ENCODE measurements at regions not wholly inside any gene's neighbourhood (a gene's known extent, or its start where the extent isn't known, plus 50 kb on each side); places are given as distances from the start of the nearest gene placed in this dataset.
A peak's percentile ranks its signal among the peaks of the same experiment; 100 is the strongest.

- no peak for DNase-seq (ENCODE audit: low spot score)
Observed at GRCh38 chr12:4134448-4135263, 138.9 kb upstream of the CCND2 start.

- DNase-seq (ENCODE audit: low spot score) = no peak
Observed at GRCh38 chr12:4133636-4134447, 139.7 kb upstream of the CCND2 start.

GRCh38 chr12:4133029-4133428 lies 140.5 kb upstream of the CCND2 start:
- DNase-seq (ENCODE audit: low spot score) = no peak

- DNase-seq (ENCODE audit: low spot score) = no peak
Observed at GRCh38 chr12:4121506-4122020, 152.0 kb upstream of the CCND2 start.

GRCh38 chr12:4120316-4120917 lies 153.1 kb upstream of the CCND2 start:
- DNase-seq (ENCODE audit: low spot score) = no peak

- DNase-seq (ENCODE audit: low spot score) = no peak
Observed at GRCh38 chr12:4119157-4119761, 154.3 kb upstream of the CCND2 start.

GRCh38 chr12:4118601-4119156 lies 154.9 kb upstream of the CCND2 start:
- no peak for DNase-seq (ENCODE audit: low spot score)

- peak; percentile 60 for DNase-seq (ENCODE audit: low spot score)
Observed at GRCh38 chr12:4118017-4118510, 155.5 kb upstream of the CCND2 start.

- no peak for DNase-seq (ENCODE audit: low spot score)
Observed at GRCh38 chr12:4117386-4118016, 156.1 kb upstream of the CCND2 start.

- DNase-seq (ENCODE audit: low spot score) = no peak
Observed at GRCh38 chr12:4116251-4117111, 157.1 kb upstream of the CCND2 start.

GRCh38 chr12:4115570-4115969 lies 158.0 kb upstream of the CCND2 start:
- no peak for DNase-seq (ENCODE audit: low spot score)

GRCh38 chr12:4114986-4115385 lies 158.6 kb upstream of the CCND2 start:
- no peak for DNase-seq (ENCODE audit: low spot score)

- no peak for DNase-seq (ENCODE audit: low spot score)
Observed at GRCh38 chr12:4112734-4113325, 160.7 kb upstream of the CCND2 start.

GRCh38 chr12:4112290-4112689 lies 161.3 kb upstream of the CCND2 start:
- DNase-seq (ENCODE audit: low spot score) = no peak

GRCh38 chr12:4111010-4111409 lies 162.6 kb upstream of the CCND2 start:
- DNase-seq (ENCODE audit: low spot score) = no peak

GRCh38 chr12:4109826-4110225 lies 163.7 kb upstream of the CCND2 start:
- no peak for DNase-seq (ENCODE audit: low spot score)

GRCh38 chr12:4108803-4109345 lies 164.7 kb upstream of the CCND2 start:
- DNase-seq (ENCODE audit: low spot score) = no peak

- DNase-seq (ENCODE audit: low spot score) = no peak
Observed at GRCh38 chr12:4107911-4108697, 165.5 kb upstream of the CCND2 start.

GRCh38 chr12:4107436-4107878 lies 166.1 kb upstream of the CCND2 start:
- DNase-seq (ENCODE audit: low spot score) = peak; percentile 21

Data from globus pallidus (tissue), 1 donor.